ENCODE measurements at regions not wholly inside any gene's neighbourhood (a gene's known extent, or its start where the extent isn't known, plus 50 kb on each side); places are given as distances from the start of the nearest gene placed in this dataset.
A peak's percentile ranks its signal among the peaks of the same experiment; 100 is the strongest.
"Not testable (repeated sequence)": the region's sequence is repeated elsewhere in the genome, so short reads cannot be mapped to it uniquely, and the experiment has no call there.

- DNase-seq (ENCODE audit: low spot score): no peak
These were observed 60.2 kb downstream of the TFPI2 start for GRCh38 chr7:93830141-93830925.

- no peak for DNase-seq (ENCODE audit: low spot score)
These were observed 62.3 kb downstream of the TFPI2 start for GRCh38 chr7:93828260-93828659.

DNA sequence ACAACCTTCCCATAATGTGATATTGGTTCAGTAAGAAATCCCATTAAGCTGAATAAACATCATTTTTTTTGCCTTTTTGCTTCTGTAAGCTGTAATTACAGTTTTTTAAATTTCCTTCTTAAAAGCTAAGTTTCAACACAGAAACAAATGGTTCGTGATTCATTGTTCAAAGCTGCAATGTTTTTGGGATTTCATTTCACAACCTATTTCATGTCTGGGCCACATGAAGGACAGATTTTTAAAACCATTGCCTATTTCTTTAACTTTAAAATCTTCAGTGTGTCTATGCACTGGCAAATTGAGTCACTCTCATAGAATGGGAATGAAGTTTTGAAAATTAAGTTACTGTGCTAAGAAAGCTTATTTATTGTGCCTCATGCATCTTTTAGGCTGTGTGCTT, 66.9 kb downstream of the TFPI2 start:
- no peak for DNase-seq (ENCODE audit: low spot score)

DNA sequence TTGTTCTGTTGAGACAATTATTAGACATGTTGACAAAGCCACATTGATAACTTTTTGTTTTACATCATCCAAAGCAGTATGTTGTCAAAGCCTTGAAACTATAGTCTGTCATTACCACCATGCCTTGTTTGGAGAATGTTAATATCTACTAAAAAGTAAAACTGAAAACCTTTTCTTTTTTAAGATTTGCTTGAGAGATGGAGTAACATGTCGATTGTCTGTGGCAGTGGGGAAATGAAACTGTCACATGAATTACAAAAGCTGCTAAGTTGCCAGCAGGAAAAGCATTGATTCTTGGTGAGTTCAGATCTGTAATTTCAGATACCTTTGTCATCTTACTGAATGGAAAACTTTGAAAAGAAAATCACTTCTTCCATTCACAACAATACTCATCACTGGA, 69.1 kb downstream of the TFPI2 start:
- DNase-seq (ENCODE audit: low spot score): no peak

DNA sequence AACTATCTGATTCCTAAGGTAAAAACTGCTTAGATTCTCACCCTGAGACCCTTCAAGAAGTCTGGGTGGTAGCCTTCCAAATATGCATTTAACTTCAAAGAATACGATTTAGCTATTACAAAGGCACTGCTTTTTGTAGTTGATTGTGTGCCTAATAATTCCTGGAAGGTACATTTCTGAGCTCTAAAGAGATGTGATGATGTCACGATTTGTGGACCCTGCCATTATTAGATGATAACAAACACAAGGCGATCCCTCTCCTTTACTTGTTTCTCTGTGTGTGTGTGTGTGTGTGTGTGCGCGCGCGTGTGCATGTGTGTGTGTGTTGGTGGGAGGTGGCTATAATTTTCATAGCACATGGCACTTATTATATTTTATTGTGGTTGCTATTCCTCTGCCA, 70.9 kb downstream of the TFPI2 start:
- no peak for DNase-seq (ENCODE audit: low spot score)

DNA sequence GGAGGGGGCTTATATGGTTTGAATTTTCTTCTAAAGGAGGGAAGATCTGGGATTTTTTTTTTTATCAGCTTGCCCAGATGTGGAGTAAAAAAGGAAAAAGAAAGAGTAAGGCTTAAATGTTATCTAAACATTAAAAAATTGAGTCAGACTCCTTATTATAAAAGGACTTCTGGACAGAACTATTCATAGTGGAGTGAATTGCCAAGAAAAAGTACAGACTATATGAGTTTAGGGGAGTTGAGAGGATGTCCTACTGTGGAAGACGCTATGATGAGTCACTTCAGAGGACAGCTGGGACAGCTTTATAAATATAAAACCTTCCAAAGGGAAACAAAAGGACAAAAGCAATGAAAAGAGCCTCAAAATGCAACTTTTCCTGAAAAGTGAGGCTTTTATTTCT, 73.0 kb downstream of the TFPI2 start:
- DNase-seq (ENCODE audit: low spot score): no peak

GRCh38 chr7:93817004-93817403, 73.5 kb downstream of the TFPI2 start:
- no peak for DNase-seq (ENCODE audit: low spot score)

- DNase-seq (ENCODE audit: low spot score): no peak
These were observed 77.0 kb downstream of the TFPI2 start for GRCh38 chr7:93813514-93813913.

GRCh38 chr7:93812061-93812460, 78.5 kb downstream of the TFPI2 start:
- no peak for DNase-seq (ENCODE audit: low spot score)

- no peak for DNase-seq (ENCODE audit: low spot score)
These were observed 79.4 kb downstream of the TFPI2 start for GRCh38 chr7:93811198-93811597.

- no peak for DNase-seq (ENCODE audit: low spot score)
These were observed 80.0 kb downstream of the TFPI2 start for GRCh38 chr7:93810561-93810960.

DNA sequence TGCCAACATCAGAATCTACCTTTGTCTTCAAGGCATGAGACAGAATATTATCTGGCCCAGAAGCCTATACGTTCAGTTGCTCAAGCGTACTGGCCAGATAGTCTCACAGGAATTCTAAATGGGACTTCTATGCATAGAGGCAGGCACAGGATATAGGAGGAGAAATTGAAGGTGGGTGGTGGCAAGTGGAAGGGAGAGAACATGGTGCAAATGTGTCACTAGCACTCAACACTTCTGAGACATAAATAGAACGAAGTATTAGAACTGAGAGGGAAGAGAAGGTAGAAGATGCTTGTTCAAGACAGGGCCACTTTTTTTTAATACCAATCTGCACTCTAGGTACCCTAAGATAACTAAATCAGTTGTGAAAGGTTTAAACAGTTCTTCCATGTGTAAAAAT, 85.8 kb downstream of the TFPI2 start:
- DNase-seq (ENCODE audit: low spot score): no peak

GRCh38 chr7:93799750-93800357, 90.7 kb downstream of the TFPI2 start:
- DNase-seq (ENCODE audit: low spot score): peak; percentile 5

- DNase-seq (ENCODE audit: low spot score): not testable (repeated sequence)
These were observed 97.4 kb downstream of the TFPI2 start for GRCh38 chr7:93793084-93793697.

- no peak for DNase-seq (ENCODE audit: low spot score)
These were observed 111.4 kb downstream of the TFPI2 start for GRCh38 chr7:93779115-93779514.

DNA sequence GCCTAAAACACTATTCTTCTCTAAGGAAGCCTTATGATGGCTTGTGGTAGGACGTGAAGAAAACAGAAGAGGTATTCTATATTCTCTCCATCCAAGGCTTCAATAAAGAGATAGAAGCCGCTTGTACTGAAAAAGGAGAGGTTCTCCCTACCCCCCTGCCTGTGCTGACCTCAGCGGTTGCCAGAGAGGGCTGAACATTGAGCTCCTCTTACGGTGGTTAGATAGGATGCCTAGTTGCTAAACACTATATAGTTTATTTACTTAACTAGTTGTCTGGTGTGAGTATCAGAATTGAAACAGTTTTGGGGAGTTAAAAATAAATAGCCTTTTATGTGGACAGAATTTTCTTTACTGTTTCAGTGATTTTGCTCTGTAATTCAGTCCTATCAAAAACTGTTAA, 112.2 kb downstream of the TFPI2 start:
- no peak for DNase-seq (ENCODE audit: low spot score)

DNA sequence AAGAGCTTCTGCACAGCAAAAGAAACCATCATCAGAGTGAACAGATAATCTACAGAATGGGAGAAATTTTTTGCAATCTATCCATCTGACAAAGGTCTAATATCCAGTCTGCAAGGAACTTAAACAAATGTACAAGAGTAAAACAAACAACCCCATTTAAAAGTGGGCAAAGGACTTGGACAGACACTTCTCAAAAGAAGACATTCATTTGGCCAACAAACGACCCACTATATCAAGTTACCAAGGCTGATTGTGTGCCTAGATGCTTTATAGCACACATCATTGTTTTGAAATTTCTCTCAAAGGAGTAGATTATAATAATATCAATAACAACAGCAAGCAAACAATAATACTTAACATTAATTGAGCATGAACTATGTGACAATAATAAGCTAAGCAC, 117.1 kb downstream of the TFPI2 start:
- no peak for DNase-seq (ENCODE audit: low spot score)

GRCh38 chr7:93765475-93765874, 125.1 kb downstream of the TFPI2 start:
- DNase-seq (ENCODE audit: low spot score): no peak

- DNase-seq (ENCODE audit: low spot score): no peak
These were observed 131.9 kb downstream of the TFPI2 start for GRCh38 chr7:93758631-93759030.

- DNase-seq (ENCODE audit: low spot score): no peak
These were observed 133.1 kb downstream of the TFPI2 start for GRCh38 chr7:93757426-93757825.

GRCh38 chr7:93756890-93757289, 133.7 kb downstream of the TFPI2 start:
- no peak for DNase-seq (ENCODE audit: low spot score)

DNA sequence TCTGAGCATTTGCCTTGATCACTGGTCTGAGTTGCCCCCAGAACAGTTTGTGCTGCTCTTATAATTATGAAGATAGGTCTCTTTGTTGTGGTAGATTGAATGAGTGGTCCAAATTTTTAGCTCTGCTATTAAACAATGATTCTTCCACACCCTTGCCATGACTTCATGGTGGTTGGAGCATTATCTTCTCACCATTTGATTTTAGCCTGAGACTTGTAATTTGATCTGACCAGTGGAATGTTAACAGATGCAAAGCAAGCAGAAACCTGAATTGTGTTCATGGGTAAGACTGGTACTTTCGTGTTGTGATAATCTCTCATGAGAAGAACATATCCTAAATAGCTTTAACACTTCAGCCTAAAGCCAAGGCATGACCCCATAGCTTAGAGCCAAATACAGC, 139.1 kb downstream of the TFPI2 start:
- DNase-seq (ENCODE audit: low spot score): no peak

- no peak for DNase-seq (ENCODE audit: low spot score)
These were observed 139.6 kb downstream of the TFPI2 start for GRCh38 chr7:93750986-93751385.

Measured in cerebellar cortex (tissue), 1 donor.